Ectodermal cell (in vitro differentiated cells): ENCODE measurements at regions not wholly inside any gene's neighbourhood (a gene's known extent, or its start where the extent isn't known, plus 50 kb on each side); places are given as distances from the start of the nearest gene placed in this dataset.

Experiments used
- H3K27ac ChIP-seq: 2 replicates; pipeline ENCODE4 v1.7.0; 2013; ENCODE audit warnings: mild to moderate bottlenecking, low read depth, low read length; ENCODE audit not compliant: insufficient read depth, poor library complexity, severe bottlenecking
- H3K27me3 ChIP-seq: 2 replicates; pipeline ENCODE4 v1.7.0; 2013; ENCODE audit warnings: mild to moderate bottlenecking, low read length; ENCODE audit not compliant: insufficient read depth, control insufficient read depth, poor library complexity, severe bottlenecking
- H3K36me3 ChIP-seq: one replicate; pipeline ENCODE4 v1.7.0; 2013; ENCODE audit warnings: low read length; ENCODE audit not compliant: control insufficient read depth, insufficient read depth
- H3K4me1 ChIP-seq: one replicate; pipeline ENCODE4 v1.7.0; 2013; ENCODE audit warnings: low read length; ENCODE audit not compliant: control insufficient read depth, insufficient read depth
- H3K4me3 ChIP-seq: 2 replicates; pipeline ENCODE4 v1.7.0; 2013; ENCODE audit warnings: low read depth, low read length, control low read depth; ENCODE audit not compliant: insufficient read depth
- H3K9me3 ChIP-seq: 2 replicates; pipeline ENCODE4 v1.7.0; 2013; ENCODE audit warnings: mild to moderate bottlenecking, low read length, moderate library complexity; ENCODE audit not compliant: control insufficient read depth
- WGBS, 2 experiments: methylation state at CpG; one replicate each; pipeline ENCODE4 v1.1.7; 2013; ENCODE audit warnings: missing lambda C conversion rate in 2 of 2; 5-methylcytosine and 5-hydroxymethylcytosine counted together

- H3K36me3 ChIP-seq: no peaks in the 10 kb centered on the region
- H3K27ac ChIP-seq: no peak overlapping the region
- H3K27me3 ChIP-seq: peaks cover 6% of the 10 kb centered on the region
- peaks cover 8% of the 10 kb centered on the region for H3K4me1 ChIP-seq
- no peak overlapping the region for H3K4me3 ChIP-seq
- WGBS, 2 experiments: 42 to 43% methylated on average over 6 to 8 of the region's 8 CpGs
- H3K9me3 ChIP-seq: no peaks in the 10 kb centered on the region
Measured at GRCh38 chr13:111634410-111634809, 314.0 kb downstream of the TEX29 start.

GRCh38 chr13:111636271-111636670 lies 315.8 kb downstream of the TEX29 start:
- Histone ChIP-seq H3K27ac (no peak overlapping the region), H3K4me3 (no peak overlapping the region), H3K27me3 (peaks cover 6% of the 10 kb centered on the region), H3K9me3 (no peaks in the 10 kb centered on the region), H3K4me1 (peaks cover 8% of the 10 kb centered on the region), H3K36me3 (no peaks in the 10 kb centered on the region)
- WGBS, 2 experiments: 94 to 95% methylated on average over 9 of the region's 9 CpGs

- Histone ChIP-seq H3K4me1 (peaks cover 8% of the 10 kb centered on the region), H3K36me3 (no peaks in the 10 kb centered on the region), H3K27me3 (peaks cover 6% of the 10 kb centered on the region), H3K4me3 (no peak overlapping the region), H3K9me3 (no peaks in the 10 kb centered on the region), H3K27ac (no peak overlapping the region)
- 78 to 80% methylated on average over 11 of the region's 11 CpGs for WGBS, 2 experiments
Measured at GRCh38 chr13:111636804-111637203, 316.4 kb downstream of the TEX29 start.

GRCh38 chr13:111637365-111637764 lies 316.9 kb downstream of the TEX29 start:
- Histone ChIP-seq H3K4me3 (no peak overlapping the region), H3K27me3 (peaks cover 6% of the 10 kb centered on the region), H3K36me3 (no peaks in the 10 kb centered on the region), H3K4me1 (peaks cover 8% of the 10 kb centered on the region), H3K9me3 (no peaks in the 10 kb centered on the region), H3K27ac (no peak overlapping the region)
- 94% methylated on average over 12 of the region's 12 CpGs for WGBS, 2 experiments

- 90 to 93% methylated on average over 1 of the region's 1 CpG for WGBS, 2 experiments
- no peak overlapping the region for H3K4me3 ChIP-seq
- H3K36me3 ChIP-seq: no peaks in the 10 kb centered on the region
- H3K27ac ChIP-seq: no peak overlapping the region
- peaks cover under 1% of the 10 kb centered on the region for H3K4me1 ChIP-seq
- no peaks in the 10 kb centered on the region for H3K9me3 ChIP-seq
- H3K27me3 ChIP-seq: peaks cover 6% of the 10 kb centered on the region
Measured at GRCh38 chr13:111638233-111638632, 317.8 kb downstream of the TEX29 start.

GRCh38 chr13:111639196-111639705 lies 318.8 kb downstream of the TEX29 start:
- Histone ChIP-seq H3K27ac (no peak overlapping the region), H3K4me3 (no peak overlapping the region), H3K27me3 (no peaks in the 10 kb centered on the region), H3K4me1 (no peaks in the 10 kb centered on the region), H3K36me3 (no peaks in the 10 kb centered on the region), H3K9me3 (no peaks in the 10 kb centered on the region)
- WGBS, 2 experiments: 73 to 75% methylated on average over 10 of the region's 10 CpGs

GRCh38 chr13:111640006-111640405 lies 319.6 kb downstream of the TEX29 start:
- Histone ChIP-seq H3K36me3 (no peaks in the 10 kb centered on the region), H3K9me3 (no peaks in the 10 kb centered on the region), H3K4me3 (no peak overlapping the region), H3K27me3 (no peaks in the 10 kb centered on the region), H3K4me1 (no peaks in the 10 kb centered on the region), H3K27ac (no peak overlapping the region)
- 91 to 95% methylated on average over 13 of the region's 13 CpGs for WGBS, 2 experiments

GRCh38 chr13:111640476-111640875 lies 320.0 kb downstream of the TEX29 start:
- no peak overlapping the region for H3K27ac ChIP-seq
- no peak overlapping the region for H3K4me3 ChIP-seq
- WGBS, 2 experiments: 83 to 84% methylated on average over 9 of the region's 9 CpGs
- H3K36me3 ChIP-seq: no peaks in the 10 kb centered on the region
- H3K9me3 ChIP-seq: no peaks in the 10 kb centered on the region
- no peaks in the 10 kb centered on the region for H3K4me1 ChIP-seq
- no peaks in the 10 kb centered on the region for H3K27me3 ChIP-seq

- Histone ChIP-seq H3K27me3 (no peaks in the 10 kb centered on the region), H3K36me3 (no peaks in the 10 kb centered on the region), H3K9me3 (no peaks in the 10 kb centered on the region), H3K27ac (no peak overlapping the region), H3K4me3 (no peak overlapping the region), H3K4me1 (no peaks in the 10 kb centered on the region)
- 76 to 77% methylated on average over 12 of the region's 12 CpGs for WGBS, 2 experiments
Measured at GRCh38 chr13:111642156-111642767, 321.8 kb downstream of the TEX29 start.

GRCh38 chr13:111644750-111645149 lies 324.3 kb downstream of the TEX29 start:
- H3K4me1 ChIP-seq: no peaks in the 10 kb centered on the region
- H3K9me3 ChIP-seq: no peaks in the 10 kb centered on the region
- H3K4me3 ChIP-seq: no peak overlapping the region
- 90 to 92% methylated on average over 16 of the region's 16 CpGs for WGBS, 2 experiments
- H3K36me3 ChIP-seq: no peaks in the 10 kb centered on the region
- H3K27ac ChIP-seq: no peak overlapping the region
- peaks cover 3% of the 10 kb centered on the region for H3K27me3 ChIP-seq
